ENCODE measurements at regions not wholly inside any gene's neighbourhood (a gene's known extent, or its start where the extent isn't known, plus 50 kb on each side); places are given as distances from the start of the nearest gene placed in this dataset.
"Not testable (repeated sequence)": the region's sequence is repeated elsewhere in the genome, so short reads cannot be mapped to it uniquely, and the experiment has no call there.

DNA sequence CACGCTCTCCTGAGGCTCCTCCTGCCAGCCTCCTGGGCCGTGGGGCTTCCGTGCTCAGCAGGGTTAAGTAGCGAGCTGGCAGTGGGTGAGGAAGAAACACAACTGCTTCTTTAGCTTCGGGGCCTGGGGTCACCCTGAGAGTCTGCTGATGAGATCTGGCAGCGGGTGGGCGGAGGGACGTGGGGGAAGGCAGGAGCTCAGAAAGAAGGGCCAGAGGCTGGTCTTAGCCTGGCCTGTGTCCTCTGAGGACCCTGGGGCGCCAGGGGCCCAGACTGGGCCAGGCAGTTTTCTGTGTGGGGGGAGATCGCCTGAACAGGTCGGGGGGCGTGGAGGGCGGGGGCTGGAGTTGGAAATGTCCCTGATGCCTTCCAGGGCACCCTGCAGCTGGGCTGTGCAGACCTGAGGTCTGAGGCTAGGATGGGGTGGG lies 97.8 kb upstream of the GSE1 start:
- no peak for TF ChIP-seq CTCF (IDR thresholded peaks at IDR 0.05; ENCODE audit: low read depth, low read length)
- in situ Hi-C loops (cut with HindIII; ENCODE audit: low sequenced_read_pairs) = no loop called here
- no peak overlapping the region for H3K4me3 ChIP-seq (ENCODE audit: low read depth, low read length)
- DNase-seq (ENCODE audit: low read depth, low spot score) = no peak

- TF ChIP-seq CTCF (IDR thresholded peaks at IDR 0.05; ENCODE audit: low read depth, low read length) = no peak
- no peak overlapping the region for H3K4me3 ChIP-seq (ENCODE audit: low read depth, low read length)
- DNase-seq (ENCODE audit: low read depth, low spot score) = no peak
- in situ Hi-C loops (cut with HindIII; ENCODE audit: low sequenced_read_pairs) = no loop called here
Measured at GRCh38 chr16:85515830-85516397, 97.2 kb upstream of the GSE1 start.

GRCh38 chr16:85517154-85517553 lies 96.0 kb upstream of the GSE1 start:
- no peak for TF ChIP-seq CTCF (IDR thresholded peaks at IDR 0.05; ENCODE audit: low read depth, low read length)
- in situ Hi-C loops (cut with HindIII; ENCODE audit: low sequenced_read_pairs) = no loop called here
- no peak overlapping the region for H3K4me3 ChIP-seq (ENCODE audit: low read depth, low read length)
- no peak for DNase-seq (ENCODE audit: low read depth, low spot score)

- no peak overlapping the region for H3K4me3 ChIP-seq (ENCODE audit: low read depth, low read length)
- TF ChIP-seq CTCF (IDR thresholded peaks at IDR 0.05; ENCODE audit: low read depth, low read length) = no peak
- in situ Hi-C loops (cut with HindIII; ENCODE audit: low sequenced_read_pairs) = no loop called here
- DNase-seq (ENCODE audit: low read depth, low spot score) = no peak
Measured at GRCh38 chr16:85517563-85518179, 95.5 kb upstream of the GSE1 start.

- in situ Hi-C loops (cut with HindIII; ENCODE audit: low sequenced_read_pairs) = no loop called here
- H3K4me3 ChIP-seq (ENCODE audit: low read depth, low read length) = no peak overlapping the region
- no peak for TF ChIP-seq CTCF (IDR thresholded peaks at IDR 0.05; ENCODE audit: low read depth, low read length)
- DNase-seq (ENCODE audit: low read depth, low spot score) = no peak
Measured at GRCh38 chr16:85518398-85519049, 94.6 kb upstream of the GSE1 start.

DNA sequence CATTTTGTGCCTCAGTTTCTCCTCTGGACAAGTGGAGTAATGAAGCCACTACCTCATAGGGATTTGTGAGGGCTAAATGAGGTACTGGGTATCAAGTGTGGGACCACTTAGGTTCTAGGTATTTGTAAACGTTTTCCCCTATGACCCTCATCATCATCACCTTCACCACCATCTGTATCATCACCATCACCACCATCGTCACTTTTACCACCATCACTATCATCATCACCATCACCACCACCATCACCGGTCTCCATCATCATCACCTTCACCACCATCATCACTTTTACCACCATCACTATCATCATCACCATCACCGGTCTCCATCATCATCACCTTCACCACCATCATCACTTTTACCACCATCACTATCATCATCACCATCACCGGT lies 94.1 kb upstream of the GSE1 start:
- not testable (repeated sequence) for DNase-seq (ENCODE audit: low read depth, low spot score)

DNA sequence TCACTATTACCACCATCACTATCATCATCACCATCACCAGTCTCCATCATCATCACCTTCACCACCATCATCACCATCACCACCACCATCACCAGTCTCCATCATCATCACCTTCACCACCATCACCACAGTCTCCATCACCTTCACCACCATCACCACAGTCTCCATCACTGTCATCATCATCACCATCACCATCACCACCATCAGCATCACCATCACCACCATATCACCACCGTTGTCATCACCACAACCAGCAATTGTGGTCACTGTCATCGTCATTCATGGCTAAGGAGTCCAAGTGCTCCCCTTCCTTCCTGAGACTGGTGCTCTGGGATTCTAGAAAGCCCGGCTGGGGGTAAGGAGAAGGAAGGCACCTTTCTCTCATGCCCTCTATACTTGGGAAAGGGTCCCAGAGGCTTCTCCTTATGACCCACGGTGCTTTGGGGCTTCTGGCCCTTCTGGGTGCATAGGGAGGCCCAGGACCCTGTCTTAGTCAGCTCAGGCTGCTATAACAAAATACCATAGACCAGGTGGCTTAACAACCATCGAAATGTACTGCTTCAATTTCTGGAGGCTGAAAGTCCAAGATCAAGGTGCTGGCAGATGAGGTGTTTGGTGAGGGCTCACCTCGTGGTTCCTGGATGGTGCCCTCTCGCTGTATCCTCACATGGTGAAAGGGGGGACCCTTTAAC lies 93.4 kb upstream of the GSE1 start:
- no peak for DNase-seq (ENCODE audit: low read depth, low spot score)

More for the DNA sequence above, 94.1 kb upstream of the GSE1 start:
- in situ Hi-C loops (cut with HindIII; ENCODE audit: low sequenced_read_pairs); H3K4me3 ChIP-seq (ENCODE audit: low read depth, low read length): not testable (repeated sequence)

More for the DNA sequence above, 93.4 kb upstream of the GSE1 start:
- no peak overlapping the region for H3K4me3 ChIP-seq (ENCODE audit: low read depth, low read length)
- TF ChIP-seq CTCF (IDR thresholded peaks at IDR 0.05; ENCODE audit: low read depth, low read length) = no peak
- in situ Hi-C loops (cut with HindIII; ENCODE audit: low sequenced_read_pairs) = no loop called here

Measured in astrocyte of the spinal cord (primary cell).